HG03097 (cell line): ENCODE measurements at regions not wholly inside any gene's neighbourhood (a gene's known extent, or its start where the extent isn't known, plus 50 kb on each side); places are given as distances from the start of the nearest gene placed in this dataset.

Source experiments
- ATAC-seq: cut with Tn5 transposase; IDR thresholded peaks from one replicate; pipeline ENCODE4 v1.9.1; 2021; ENCODE audit not compliant: unreplicated experiment, low FRiP score

GRCh38 chr5:128591598-128592455 lies 53.8 kb upstream of the FBN2 start:
- no peak for ATAC-seq

GRCh38 chr5:128596071-128596470 lies 58.0 kb upstream of the FBN2 start:
- ATAC-seq = no peak

- no peak for ATAC-seq
These were observed 59.1 kb upstream of the FBN2 start for GRCh38 chr5:128597156-128597555.

GRCh38 chr5:128613128-128613527 lies 75.1 kb upstream of the FBN2 start:
- ATAC-seq = no peak

- no peak for ATAC-seq
These were observed 75.7 kb upstream of the FBN2 start for GRCh38 chr5:128613766-128614165.

- ATAC-seq = no peak
These were observed 77.5 kb upstream of the FBN2 start for GRCh38 chr5:128615578-128615977.

GRCh38 chr5:128626536-128627090 lies 88.6 kb upstream of the FBN2 start:
- no peak for ATAC-seq

GRCh38 chr5:128627939-128628338 lies 89.9 kb upstream of the FBN2 start:
- ATAC-seq = no peak

GRCh38 chr5:128629157-128629556 lies 91.1 kb upstream of the FBN2 start:
- no peak for ATAC-seq

- no peak for ATAC-seq
These were observed 92.1 kb upstream of the FBN2 start for GRCh38 chr5:128630121-128630520.

- ATAC-seq = no peak
These were observed 93.7 kb upstream of the FBN2 start for GRCh38 chr5:128631771-128632170.

- ATAC-seq = no peak
These were observed 94.2 kb upstream of the FBN2 start for GRCh38 chr5:128632264-128632663.

GRCh38 chr5:128633901-128634300 lies 95.9 kb upstream of the FBN2 start:
- ATAC-seq = no peak

- ATAC-seq = no peak
These were observed 97.3 kb upstream of the FBN2 start for GRCh38 chr5:128635379-128635778.

GRCh38 chr5:128636361-128636760 lies 98.3 kb upstream of the FBN2 start:
- ATAC-seq = no peak

- no peak for ATAC-seq
These were observed 99.0 kb upstream of the FBN2 start for GRCh38 chr5:128637031-128637430.

GRCh38 chr5:128641861-128642260 lies 103.8 kb upstream of the FBN2 start:
- ATAC-seq = no peak

- no peak for ATAC-seq
These were observed 106.8 kb upstream of the FBN2 start for GRCh38 chr5:128644863-128645262.

GRCh38 chr5:128645581-128645980 lies 107.5 kb upstream of the FBN2 start:
- no peak for ATAC-seq

GRCh38 chr5:128646176-128646575 lies 108.1 kb upstream of the FBN2 start:
- ATAC-seq = no peak

GRCh38 chr5:128649192-128649591 lies 111.1 kb upstream of the FBN2 start:
- no peak for ATAC-seq

- ATAC-seq = no peak
These were observed 125.0 kb upstream of the FBN2 start for GRCh38 chr5:128662997-128663396.
